ENCODE measurements at regions not wholly inside any gene's neighbourhood (a gene's known extent, or its start where the extent isn't known, plus 50 kb on each side); places are given as distances from the start of the nearest gene placed in this dataset.

- TF ChIP-seq CTCF (IDR thresholded peaks at IDR 0.05), result no peak
- no peak for TF ChIP-seq ZFX (IDR thresholded peaks at IDR 0.05; ENCODE audit: borderline replicate concordance)
Measured at GRCh38 chr14:97022741-97023140, 225.6 kb downstream of the VRK1 start.
